ENCODE measurements at regions not wholly inside any gene's neighbourhood (a gene's known extent, or its start where the extent isn't known, plus 50 kb on each side); places are given as distances from the start of the nearest gene placed in this dataset.

DNA sequence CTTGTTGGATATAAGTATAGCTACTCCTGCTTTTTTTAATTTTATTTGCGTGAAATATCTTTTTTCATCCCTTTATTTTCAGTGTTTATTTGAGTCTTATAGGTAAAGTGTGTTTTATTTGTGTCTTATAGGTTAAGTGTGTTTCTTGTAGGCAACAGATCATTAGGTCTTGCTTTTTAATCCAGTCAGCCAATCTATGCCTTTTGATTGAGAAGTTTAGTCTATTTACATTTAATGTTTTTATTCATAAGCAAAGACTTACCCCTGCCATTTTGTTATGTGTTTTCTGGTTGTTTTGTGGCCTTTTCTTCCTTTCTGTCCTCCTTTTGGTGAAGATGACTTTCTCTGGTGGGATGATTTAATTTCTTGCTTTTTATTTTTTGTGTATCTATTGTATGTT is 232.0 kb downstream of the RAP2B start (continued):
- TF ChIP-seq, protein P1, sequence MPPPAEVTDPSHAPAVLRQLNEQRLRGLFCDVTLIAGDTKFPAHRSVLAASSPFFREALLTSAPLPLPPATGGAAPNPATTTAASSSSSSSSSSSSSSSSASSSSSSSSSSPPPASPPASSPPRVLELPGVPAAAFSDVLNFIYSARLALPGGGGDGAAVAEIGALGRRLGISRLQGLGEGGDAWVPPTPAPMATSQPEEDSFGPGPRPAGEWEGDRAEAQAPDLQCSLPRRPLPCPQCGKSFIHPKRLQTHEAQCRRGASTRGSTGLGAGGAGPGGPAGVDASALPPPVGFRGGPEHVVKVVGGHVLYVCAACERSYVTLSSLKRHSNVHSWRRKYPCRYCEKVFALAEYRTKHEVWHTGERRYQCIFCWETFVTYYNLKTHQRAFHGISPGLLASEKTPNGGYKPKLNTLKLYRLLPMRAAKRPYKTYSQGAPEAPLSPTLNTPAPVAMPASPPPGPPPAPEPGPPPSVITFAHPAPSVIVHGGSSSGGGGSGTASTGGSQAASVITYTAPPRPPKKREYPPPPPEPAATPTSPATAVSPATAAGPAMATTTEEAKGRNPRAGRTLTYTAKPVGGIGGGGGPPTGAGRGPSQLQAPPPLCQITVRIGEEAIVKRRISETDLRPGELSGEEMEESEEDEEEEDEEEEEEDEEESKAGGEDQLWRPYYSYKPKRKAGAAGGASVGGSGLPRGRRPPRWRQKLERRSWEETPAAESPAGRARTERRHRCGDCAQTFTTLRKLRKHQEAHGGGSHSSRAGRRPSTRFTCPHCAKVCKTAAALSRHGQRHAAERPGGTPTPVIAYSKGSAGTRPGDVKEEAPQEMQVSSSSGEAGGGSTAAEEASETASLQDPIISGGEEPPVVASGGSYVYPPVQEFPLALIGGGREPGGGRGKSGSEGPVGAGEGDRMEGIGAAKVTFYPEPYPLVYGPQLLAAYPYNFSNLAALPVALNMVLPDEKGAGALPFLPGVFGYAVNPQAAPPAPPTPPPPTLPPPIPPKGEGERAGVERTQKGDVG (CRISPR knock-in tag; IDR thresholded peaks at IDR 0.05): no peak
- TF ChIP-seq FOXM1 (IDR thresholded peaks at IDR 0.05; ENCODE audit: low read depth, low read length): no peak
- no peak for TF ChIP-seq STAT3 (IDR thresholded peaks at IDR 0.05; ENCODE audit: low read depth, low read length)
- TF ChIP-seq YY1 (IDR thresholded peaks at IDR 0.05; ENCODE audit: low read depth, low read length): no peak
- TF ChIP-seq IKZF2 (IDR thresholded peaks at IDR 0.05): no peak
- TF ChIP-seq PML (IDR thresholded peaks at IDR 0.05; ENCODE audit: low read length): no peak
- no peak for TF ChIP-seq NR2C2 (IDR thresholded peaks at IDR 0.05; ENCODE audit: borderline replicate concordance, control insufficient read depth, insufficient read length, low read depth)
- no peak for TF ChIP-seq NBN (IDR thresholded peaks at IDR 0.05)
- no peak for TF ChIP-seq ZBTB11 (CRISPR knock-in tag; IDR thresholded peaks at IDR 0.05)
- no peak for TF ChIP-seq NFXL1 (IDR thresholded peaks at IDR 0.05; ENCODE audit: borderline replicate concordance)
- TF ChIP-seq RAD51 (IDR thresholded peaks at IDR 0.05): no peak
- TF ChIP-seq RFX5 (IDR thresholded peaks at IDR 0.05; ENCODE audit: low read depth, low read length): no peak

All from GM12878 (cell line).